K562 (cell line): ENCODE measurements at regions not wholly inside any gene's neighbourhood (a gene's known extent, or its start where the extent isn't known, plus 50 kb on each side); places are given as distances from the start of the nearest gene placed in this dataset.

ENCODE experiments used
- ATAC-seq: fragments of 200-7000 bp; cut with Tn5 transposase; 3 replicates; pipeline ENCODE4 v1.9.1; 2020; ENCODE audit warnings: moderate library complexity
- BruUV-seq: library from RNA; stranded (reverse); fragments of 400-500 nt; replicated peaks from 2 replicates; lab custom pipeline; 2021; lab: Mats Ljungman, UMichigan
- CTCF ChIA-PET: fragments of 300-600 bp; formaldehyde crosslinking; extraction: SDS; loops from one replicate; lab custom pipeline; 2021; ENCODE audit warnings: low intra/inter-chr PET ratio; lab: Yijun Ruan, JAX
- POLR2A ChIA-PET: fragments of 300-600, 350-650 bp; sonication (Branson Sonifier 250); formaldehyde crosslinking; extraction: SDS; loops from one replicate; lab custom pipeline; 2021; ENCODE audit warnings: antibody characterized with exemption, inconsistent platforms; lab: Yijun Ruan, JAX
- DNase-seq, 4 experiments: peaks; one replicate each; pipeline versions ENCODE4 v3.0.0 to v3.0.0-alpha.2; 2011 to 2018; ENCODE audit warnings: low spot score in 3 of 4, mixed read lengths in 3 of 4; ENCODE audit errors: extremely low read depth in 1 of 4
- FAIRE-seq: peaks from 2 replicates; lab custom pipeline; 2011; peaks lifted over from hg19 to GRCh38; lab: Jason Lieb, UNC
- H2AFZ ChIP-seq: 2 replicates; pipeline ENCODE4 v1.6.0; 2011; ENCODE audit warnings: low read depth, low read length, control low read depth, inconsistent platforms
- H3K27ac ChIP-seq: fragments of 200-600 bp; 3 replicates; pipeline ENCODE4 v1.8.0; 2011; ENCODE audit warnings: low read depth, mild to moderate bottlenecking, control low read depth, inconsistent platforms, low read length, moderate library complexity, mixed read lengths; ENCODE audit errors: extremely low read depth
- H3K27me3 ChIP-seq, 2 experiments: fragments of 300-600 bp in 1 of 2; 2 replicates in 1 of 2; 3 replicates in 1 of 2; pipeline versions ENCODE4 v1.6.0 to v1.8.0; 2011; ENCODE audit warnings: inconsistent platforms in 2 of 2, low read length in 2 of 2, mild to moderate bottlenecking in 1 of 2, mixed read lengths in 1 of 2, moderate library complexity in 1 of 2; ENCODE audit not compliant: control insufficient read depth in 2 of 2, insufficient read depth in 2 of 2
- H3K36me3 ChIP-seq: fragments of 300-600 bp; 3 replicates; pipeline ENCODE4 v1.8.0; 2011; ENCODE audit warnings: mild to moderate bottlenecking, low read length, inconsistent platforms; ENCODE audit not compliant: control insufficient read depth, insufficient read depth
- H3K4me1 ChIP-seq, 2 experiments: fragments of 200-600 bp in 1 of 2; replicated peaks in 1 of 2; 2 replicates in 1 of 2; 3 replicates in 1 of 2; pipeline versions ENCODE4 v1.5.1 to v1.8.0; 2011; ENCODE audit warnings: inconsistent platforms in 2 of 2, low read length in 2 of 2, mild to moderate bottlenecking in 1 of 2, mixed read lengths in 1 of 2, moderate library complexity in 1 of 2; ENCODE audit not compliant: control insufficient read depth in 2 of 2, insufficient read depth in 2 of 2
- H3K4me2 ChIP-seq: 2 replicates; pipeline ENCODE4 v1.6.1; 2011; ENCODE audit warnings: low read length, control low read depth, inconsistent platforms, mixed read lengths; ENCODE audit not compliant: insufficient read depth
- H3K4me3 ChIP-seq: fragments of 200-600 bp; sonication (generic), shearing (Covaris generic); 2 replicates; pipeline ENCODE4 v1.5.1; 2016; ENCODE audit warnings: control low read depth, inconsistent platforms
- H3K79me2 ChIP-seq: fragments of 200-600 bp; 3 replicates; pipeline ENCODE4 v1.8.0; 2011; ENCODE audit warnings: low read length, inconsistent platforms; ENCODE audit not compliant: control insufficient read depth, insufficient read depth
- H3K9ac ChIP-seq, 2 experiments: 2 replicates each; pipeline versions ENCODE4 v1.6.0 to v1.6.1; 2011; ENCODE audit warnings: low read depth in 2 of 2, low read length in 2 of 2, control low read depth in 1 of 2, inconsistent platforms in 1 of 2, mild to moderate bottlenecking in 1 of 2, mixed read lengths in 1 of 2; ENCODE audit not compliant: insufficient read depth in 1 of 2
- H3K9me1 ChIP-seq: one replicate; pipeline ENCODE4 v1.6.0; 2011; ENCODE audit warnings: inconsistent platforms, mild to moderate bottlenecking, low read length, moderate library complexity; ENCODE audit not compliant: control insufficient read depth, insufficient read depth
- H3K9me3 ChIP-seq: replicated peaks from 2 replicates; pipeline ENCODE4 v1.5.1; 2011; ENCODE audit warnings: low read depth, low read length, inconsistent platforms; ENCODE audit not compliant: control insufficient read depth, insufficient read depth
- H4K20me1 ChIP-seq: replicated peaks from 2 replicates; pipeline ENCODE4 v1.6.1; 2011; ENCODE audit warnings: low read length, inconsistent platforms, mixed read lengths; ENCODE audit not compliant: control insufficient read depth, insufficient read depth
- BMI1 ChIP-seq: fragments of 150-350 bp; IDR thresholded peaks from 2 replicates; pipeline ENCODE4 v1.6.1; 2014; ENCODE audit warnings: low read length
- BRD4 ChIP-seq: fragments of 200-600 bp; sonication (generic); IDR thresholded peaks from 2 replicates; pipeline ENCODE4 v1.6.1; 2017; ENCODE audit warnings: inconsistent platforms
- CSDE1 ChIP-seq, 2 experiments: fragments of 450-650 bp; IDR thresholded peaks; 2 replicates each; pipeline ENCODE4 v1.6.1; 2016; ENCODE audit warnings: mild to moderate bottlenecking in 1 of 2
- CTBP1 ChIP-seq: fragments of 450-650 bp; IDR thresholded peaks from 2 replicates; pipeline ENCODE4 v1.6.1; 2016; ENCODE audit warnings: borderline replicate concordance
- ESRRB ChIP-seq: fragments of 250-450 bp; sonication (Bioruptor Pico); IDR thresholded peaks from 2 replicates; pipeline ENCODE4 v1.5.0; 2020; ENCODE audit warnings: mild to moderate bottlenecking, moderate library complexity, borderline replicate concordance
- MEIS2 ChIP-seq: fragments of 450-650 bp; IDR thresholded peaks from 2 replicates; pipeline ENCODE4 v1.6.1; 2014; ENCODE audit warnings: mild to moderate bottlenecking; ENCODE audit not compliant: partially characterized antibody
- MXI1 ChIP-seq: IDR thresholded peaks from 2 replicates; pipeline ENCODE4 v1.6.1; 2011; ENCODE audit warnings: low read depth, mild to moderate bottlenecking, improper control_type of control experiment, low read length
- PBX2 ChIP-seq, 2 experiments: IDR thresholded peaks in 1 of 2; conservative IDR thresholded peaks in 1 of 2; 2 replicates each; pipeline ENCODE4 v1.6.1; 2016; ENCODE audit warnings: low read depth in 2 of 2, mild to moderate bottlenecking in 1 of 2, missing compliant biosample characterization in 1 of 2, missing genetic modification characterization in 1 of 2, moderate library complexity in 1 of 2
- PKNOX1 ChIP-seq: fragments of 450-650 bp; IDR thresholded peaks from 2 replicates; pipeline ENCODE4 v1.6.1; 2016
- RFX1 ChIP-seq: fragments of 450-650 bp; IDR thresholded peaks from 2 replicates; pipeline ENCODE4 v1.6.1; 2016; ENCODE audit warnings: mild to moderate bottlenecking, moderate library complexity
- SMARCB1 ChIP-seq: IDR thresholded peaks from 2 replicates; pipeline ENCODE4 v1.6.1; 2011; ENCODE audit warnings: improper control_type of control experiment, low read depth; ENCODE audit not compliant: insufficient read length
- WGBS: fragments of 100-300 bp; shearing (Covaris generic); methylation state at CpG from one replicate; pipeline ENCODE4 v1.1.6; 2016; ENCODE audit warnings: low coverage, mixed read lengths; ENCODE audit not compliant: insufficient coverage; ENCODE audit errors: missing lambda C conversion rate; 5-methylcytosine and 5-hydroxymethylcytosine counted together
- in situ Hi-C: fragments of 300-500 bp; cut with MboI; formaldehyde crosslinking; loops from 4 replicates; pipeline ENCODE4 v1.15.0; 2018; ENCODE audit warnings: inconsistent platforms, mixed read lengths
- intact Hi-C: fragments of 100-400 bp; cut with micrococcal nuclease; formaldehyde crosslinking; loops from 2 replicates; pipeline ENCODE4 v1.14.2; 2022

- no peak overlapping the region for H2AFZ ChIP-seq
- no peak overlapping the region for H3K4me2 ChIP-seq
- 10% methylated on average over 3 of the region's 3 CpGs for WGBS
- H3K79me2 ChIP-seq: peaks cover 37% of the 10 kb centered on the region
- H3K27ac ChIP-seq: no peak overlapping the region
- 0 out of 3 replicates have a peak, but pooled peaks cover 2% of the 10 kb centered on the region for H3K36me3 ChIP-seq
- no peak for FAIRE-seq
- no peaks in the 10 kb centered on the region for H3K9me3 ChIP-seq
- in situ Hi-C loops (no loop called here), intact Hi-C loops (no loop called here)
- no peak overlapping the region for H3K4me3 ChIP-seq
- peaks cover 8% of the 10 kb centered on the region; the same call in 1 of the 2 replicates for H4K20me1 ChIP-seq
- ChIA-PET POLR2A (interaction anchor here (1.1 to 1.5 kb wide), 4 partner anchors 11 to 70 kb away, joined by 3 to 8 read pairs (median 4); no protein-coding TSS in a partner anchor), CTCF (no interaction called here)
- H3K9ac ChIP-seq: no peak overlapping the region
- peaks cover 0 to 10% of the 10 kb centered on the region in 2 experiments; a peak in 1 of 5 replicates for H3K27me3 ChIP-seq
- no TSS peak for BruUV-seq
- ATAC-seq: no peak
- peak in 1 of 4 experiments; percentile 41 for DNase-seq
- TF ChIP-seq CTBP1: 0 out of 2 replicates have a peak, but pooled peaks have one; percentile 19
- TF ChIP-seq ESRRB (CRISPR knock-in tag): no peak
- peak in 1 of 2 experiments; percentile 83; a peak in 1 of 4 replicates for TF ChIP-seq CSDE1 (IDR thresholded peaks at IDR 0.05)
- peak; percentile 68 for TF ChIP-seq PKNOX1
- peak; percentile 97 for TF ChIP-seq RFX1
- 0 out of 2 replicates have a peak, but pooled peaks have one; percentile 35 for TF ChIP-seq MXI1
- peak; percentile 70 for TF ChIP-seq MEIS2
- TF ChIP-seq PBX2 (CRISPR knock-in tag; IDR thresholded peaks at IDR 0.05; ENCODE audit: low read depth): no peak
- peak; percentile 79 for TF ChIP-seq PBX2 (tag; conservative IDR thresholded peaks at IDR 0.05; ENCODE audit: low read depth)
- TF ChIP-seq BRD4: no peak
- no peak for TF ChIP-seq SMARCB1
- peak; percentile 84; the same call in 1 of the 2 replicates for TF ChIP-seq BMI1
- TF ChIP-seq, all 486 proteins: peak for 8
- Histone ChIP-seq H3K9me1 (no peaks in the 10 kb centered on the region), H3K4me1 (peaks cover 25 to 35% of the 10 kb centered on the region in 2 experiments)
Measured at GRCh38 chr1:201653233-201653632, 114.3 kb downstream of the NAV1 start.
